Astrocyte of the hippocampus (primary cell): ENCODE measurements at regions not wholly inside any gene's neighbourhood (a gene's known extent, or its start where the extent isn't known, plus 50 kb on each side); places are given as distances from the start of the nearest gene placed in this dataset.

Source experiments
- DNase-seq: peaks from one replicate; pipeline ENCODE4 v3.0.0; 2011; ENCODE audit warnings: low read depth, low spot score

DNA sequence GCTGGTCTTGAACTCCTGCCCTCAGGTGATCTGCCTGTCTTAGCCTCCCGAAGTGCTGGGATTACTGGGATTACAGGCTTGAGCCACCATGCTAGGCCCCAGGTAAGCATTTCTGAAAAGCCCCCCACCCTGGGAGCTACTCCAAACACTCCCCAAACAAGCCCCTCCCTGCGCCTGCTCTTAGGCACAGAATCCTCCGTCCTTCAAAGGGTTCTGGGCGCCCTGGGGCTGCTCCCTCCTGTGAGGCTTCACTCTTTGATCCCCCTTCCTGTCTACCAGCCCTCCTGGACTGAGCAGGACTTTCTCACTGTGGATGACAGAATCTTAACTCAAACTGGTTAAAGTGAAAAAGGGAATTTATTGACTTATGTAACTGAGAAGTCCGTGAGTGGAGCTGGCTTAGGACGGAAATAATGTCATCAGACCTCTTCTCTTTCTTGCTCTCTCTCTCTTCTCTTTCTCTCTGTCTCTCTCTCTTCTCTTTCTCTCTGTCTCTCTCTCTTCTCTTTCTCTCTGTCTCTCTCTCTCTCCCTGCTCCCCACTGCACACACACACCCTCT is 66.9 kb upstream of the CLMN start:
- no peak for DNase-seq

DNA sequence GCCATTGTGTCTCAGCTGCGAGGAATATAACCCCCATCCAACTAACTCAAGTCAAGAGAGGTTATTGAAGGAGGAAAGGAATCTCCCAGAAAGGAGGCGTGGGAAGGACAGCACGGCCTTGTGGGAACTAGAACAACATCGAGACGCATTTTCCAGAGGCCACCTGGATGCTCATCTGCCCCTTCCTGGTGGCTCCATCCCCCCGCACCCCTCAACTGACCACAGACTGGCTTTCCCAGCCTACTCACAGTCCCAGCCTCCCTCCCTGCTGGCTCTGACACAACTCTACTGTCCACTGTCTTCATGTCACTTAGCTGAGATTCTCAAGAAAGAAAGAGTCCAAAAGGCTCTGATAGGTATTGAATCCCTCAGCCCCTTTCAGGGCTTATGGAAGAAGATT is 66.0 kb upstream of the CLMN start:
- DNase-seq, result no peak

DNA sequence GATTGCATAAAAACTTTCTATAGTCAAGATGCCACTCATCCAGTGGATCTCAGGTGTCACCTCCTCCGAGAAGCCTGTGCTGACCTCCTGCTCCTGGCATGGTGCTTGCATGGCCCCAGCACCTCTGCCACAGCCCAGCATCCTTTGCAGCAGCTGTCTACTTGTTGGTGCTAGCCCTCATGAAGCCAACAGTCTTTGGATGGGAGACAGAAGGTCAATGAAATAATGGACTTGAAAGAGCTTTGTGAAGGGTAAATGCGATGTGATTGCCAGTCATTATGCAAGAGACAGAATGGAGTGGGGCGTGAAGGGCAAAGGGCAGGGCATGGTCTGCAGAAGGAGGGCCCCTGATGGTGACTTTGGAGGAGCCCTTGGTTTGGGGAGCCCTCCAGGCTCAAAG is 63.0 kb upstream of the CLMN start:
- no peak for DNase-seq

DNA sequence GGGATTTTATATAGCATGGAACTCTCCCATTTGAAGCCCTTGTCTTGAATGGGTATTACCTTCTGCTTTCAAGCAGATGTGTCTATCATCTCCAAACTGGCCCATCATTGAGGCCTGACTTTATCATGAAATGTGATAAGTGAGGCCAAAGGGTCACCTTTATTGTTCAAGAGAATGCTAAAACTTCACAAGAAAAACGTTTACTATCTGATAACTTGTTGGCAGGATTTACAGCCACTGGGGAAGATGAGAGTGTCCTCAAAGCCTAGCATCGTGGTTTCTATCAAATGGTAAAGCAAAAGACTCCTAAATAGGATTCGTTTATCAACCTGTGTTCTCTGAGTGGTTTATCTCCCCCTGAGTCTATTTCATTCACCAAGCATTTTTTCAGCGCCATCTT is 62.0 kb upstream of the CLMN start:
- no peak for DNase-seq

DNA sequence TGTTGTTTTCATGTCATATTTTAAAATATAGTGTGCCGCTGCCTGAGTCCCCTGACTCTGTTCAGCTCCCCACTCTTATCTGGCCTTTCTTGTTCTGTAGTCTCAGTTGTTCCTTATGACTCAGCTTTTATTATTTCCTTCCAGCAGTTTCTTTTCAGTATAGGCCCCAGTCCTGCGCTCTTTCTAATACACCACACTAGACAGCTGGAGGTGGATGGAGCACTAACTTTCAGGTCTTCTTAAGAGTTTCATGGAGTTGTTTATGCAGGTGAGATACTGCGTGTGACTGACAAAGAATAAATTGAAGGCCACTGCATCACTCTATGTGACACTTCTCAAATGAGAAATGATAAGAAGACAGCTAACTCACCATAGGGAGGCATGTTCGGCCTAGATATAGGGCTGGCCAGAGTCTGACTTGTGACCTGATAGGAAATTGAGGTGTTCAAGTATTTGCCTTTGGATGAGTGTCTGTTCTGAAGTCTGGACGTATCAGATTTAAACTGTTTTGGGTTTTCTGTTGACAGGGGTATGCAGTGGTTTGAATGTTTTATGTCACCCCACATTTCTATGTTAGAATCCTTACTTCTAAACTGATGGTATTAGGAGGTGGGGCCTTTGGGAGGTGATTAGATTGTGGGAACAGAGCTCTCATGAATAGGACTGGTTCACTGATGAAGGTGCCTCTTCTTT is 60.8 kb upstream of the CLMN start:
- DNase-seq, result no peak

DNA sequence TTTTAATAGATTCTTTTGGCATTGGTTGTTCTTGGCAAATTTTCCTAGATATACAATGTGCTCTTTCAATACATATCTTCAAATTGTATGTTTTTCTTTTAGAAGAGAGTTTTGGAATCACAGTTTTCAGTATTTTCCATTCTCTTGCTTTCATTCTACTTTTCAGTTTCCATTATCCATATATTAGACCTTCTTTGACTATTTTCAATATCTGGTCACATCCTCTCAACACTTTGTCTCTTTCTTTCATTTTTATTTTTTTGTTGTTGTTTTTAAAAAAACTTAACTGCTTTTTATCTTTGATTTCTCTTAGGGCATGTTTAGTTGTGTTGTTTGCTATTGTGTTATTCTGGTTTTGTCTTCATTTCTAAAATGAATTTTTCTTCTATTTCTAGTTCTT is 59.9 kb upstream of the CLMN start:
- no peak for DNase-seq

DNA sequence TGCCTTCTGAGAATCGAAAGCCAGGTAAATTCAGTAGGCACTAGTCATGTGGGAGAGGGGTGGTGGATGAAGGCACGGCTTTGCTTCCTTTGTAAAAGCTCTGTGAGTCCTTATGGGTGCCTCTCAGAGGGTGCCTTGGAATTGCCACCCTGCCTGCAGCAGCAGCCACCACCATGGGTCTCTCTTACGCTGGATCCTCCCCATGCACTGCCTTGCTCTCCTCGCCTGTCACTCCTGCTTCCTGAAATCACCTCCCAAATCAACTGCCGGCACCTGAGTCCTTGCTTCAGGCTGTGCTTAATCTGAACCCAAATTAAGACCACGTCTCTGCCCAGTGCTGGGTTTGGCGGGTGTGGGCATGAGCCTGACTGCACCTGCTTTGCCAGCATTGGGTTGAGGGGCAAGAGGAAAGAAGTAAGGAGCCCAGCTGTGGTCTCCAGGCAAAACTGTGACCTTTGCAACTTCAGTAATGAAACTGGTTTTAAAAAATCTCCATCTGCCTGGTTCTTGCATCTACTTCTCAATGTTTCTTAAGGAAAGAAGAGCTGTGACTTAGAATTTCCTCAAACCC is 55.9 kb upstream of the CLMN start:
- no peak for DNase-seq

DNA sequence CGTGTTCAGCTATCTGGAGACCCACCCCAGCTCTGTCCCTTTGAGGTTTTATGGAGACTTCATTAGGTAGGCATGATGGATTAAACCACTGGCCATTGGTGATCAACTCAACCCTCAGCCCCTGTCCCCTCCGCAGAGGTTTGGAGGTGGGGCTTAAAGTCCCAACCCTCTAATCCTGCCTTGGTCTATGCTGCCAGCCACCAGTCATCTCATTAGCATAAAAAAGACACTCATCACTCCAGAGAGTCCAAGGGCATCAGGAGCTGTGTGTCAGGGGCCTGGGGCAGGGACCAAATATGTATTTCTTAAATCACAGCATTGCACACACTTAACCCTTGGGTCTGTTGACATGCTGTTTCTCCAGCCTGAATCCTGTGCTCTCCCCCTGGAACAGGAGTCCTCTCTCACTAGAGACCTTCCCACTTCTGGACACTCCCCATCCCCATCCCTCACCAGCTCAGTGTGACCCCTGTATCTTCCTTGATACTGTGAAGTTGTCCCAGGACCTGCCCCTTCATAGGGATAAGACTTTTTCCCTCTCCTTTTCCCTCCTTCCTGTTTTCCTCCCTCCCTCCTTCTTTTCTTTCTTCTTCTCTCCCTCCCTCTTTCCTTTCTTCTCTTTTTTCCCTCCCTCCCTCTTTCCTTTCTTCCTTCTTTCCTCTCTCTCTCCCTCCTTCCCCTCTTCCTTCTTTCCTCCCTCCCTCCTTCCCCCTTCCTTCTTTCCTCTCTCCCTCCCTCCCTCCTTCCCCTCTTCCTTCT is 54.7 kb upstream of the CLMN start:
- DNase-seq, result no peak

DNA sequence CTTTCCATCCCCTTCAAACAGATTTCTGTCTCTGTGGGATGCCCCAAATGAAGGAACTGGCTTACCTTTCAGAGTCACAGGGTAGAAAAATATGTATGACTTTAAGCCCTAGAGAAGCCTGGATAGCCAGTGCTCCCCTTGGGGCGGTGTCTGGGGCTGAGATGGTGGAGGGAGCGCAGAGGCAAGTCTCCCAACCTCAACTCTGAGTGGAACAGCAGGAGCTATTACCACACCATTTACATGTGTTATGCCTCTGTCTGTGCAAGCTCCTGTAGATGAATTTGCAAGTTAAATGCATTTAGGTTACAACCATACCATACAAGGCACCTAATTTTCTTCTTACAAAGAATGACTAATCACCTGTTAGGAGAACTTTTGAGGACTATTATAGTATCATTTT is 50.4 kb upstream of the CLMN start:
- DNase-seq, result no peak
